ENCODE measurements at regions not wholly inside any gene's neighbourhood (a gene's known extent, or its start where the extent isn't known, plus 50 kb on each side); places are given as distances from the start of the nearest gene placed in this dataset.

GRCh38 chr11:92149996-92150395 lies 74.6 kb upstream of the FAT3 start:
- no peak for DNase-seq (ENCODE audit: low spot score)
- Mint-ChIP-seq H3K27ac (ENCODE audit: unreplicated experiment) (no peak overlapping the region), H3K4me1 (ENCODE audit: low read depth) (peaks cover 2% of the 10 kb centered on the region), H3K9me3 (ENCODE audit: low read depth) (no peaks in the 10 kb centered on the region), H3K4me3 (ENCODE audit: unreplicated experiment) (no peak overlapping the region), H3K27me3 (ENCODE audit: low read depth) (peaks cover 19% of the 10 kb centered on the region), H3K36me3 (ENCODE audit: low read depth) (peaks cover 2% of the 10 kb centered on the region)
- TF ChIP-seq CTCF (IDR thresholded peaks at IDR 0.05) = peak; percentile 46

DNA sequence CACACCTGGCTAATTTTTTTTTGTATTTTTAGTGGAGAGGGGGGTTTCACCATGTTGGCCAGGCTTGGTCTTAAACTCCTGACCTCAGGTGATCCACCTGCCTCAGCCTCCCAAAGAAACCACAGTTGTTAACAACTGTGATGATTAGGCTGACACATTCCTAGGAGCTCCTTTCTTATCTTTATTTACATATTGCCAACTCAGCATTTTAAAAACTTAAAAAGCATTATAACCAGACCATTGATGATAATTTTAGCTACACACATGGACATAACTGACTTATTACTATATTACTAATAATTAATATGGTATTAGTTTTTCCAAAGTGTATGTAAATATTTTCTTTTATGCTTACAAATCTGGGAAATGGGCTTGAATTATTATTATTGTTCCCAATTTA lies 82.9 kb upstream of the FAT3 start:
- Mint-ChIP-seq H3K9me3 (ENCODE audit: low read depth) (no peaks in the 10 kb centered on the region), H3K36me3 (ENCODE audit: low read depth) (peaks cover 2% of the 10 kb centered on the region), H3K4me3 (ENCODE audit: unreplicated experiment) (no peak overlapping the region), H3K4me1 (ENCODE audit: low read depth) (no peaks in the 10 kb centered on the region), H3K27me3 (ENCODE audit: low read depth) (peaks cover 20% of the 10 kb centered on the region), H3K27ac (ENCODE audit: unreplicated experiment) (no peak overlapping the region)
- no peak for DNase-seq (ENCODE audit: low spot score)
- no peak for TF ChIP-seq CTCF (IDR thresholded peaks at IDR 0.05)

- DNase-seq (ENCODE audit: low spot score) = no peak
- Mint-ChIP-seq H3K4me1 (ENCODE audit: low read depth) (no peaks in the 10 kb centered on the region), H3K9me3 (ENCODE audit: low read depth) (no peaks in the 10 kb centered on the region), H3K27ac (ENCODE audit: unreplicated experiment) (no peak overlapping the region), H3K4me3 (ENCODE audit: unreplicated experiment) (no peak overlapping the region), H3K36me3 (ENCODE audit: low read depth) (peaks cover 2% of the 10 kb centered on the region), H3K27me3 (ENCODE audit: low read depth) (peaks cover 21% of the 10 kb centered on the region)
- TF ChIP-seq CTCF (IDR thresholded peaks at IDR 0.05) = no peak
Measured at GRCh38 chr11:92141159-92141558, 83.5 kb upstream of the FAT3 start.

- Mint-ChIP-seq H3K36me3 (ENCODE audit: low read depth) (no peaks in the 10 kb centered on the region), H3K27ac (ENCODE audit: unreplicated experiment) (no peak overlapping the region), H3K27me3 (ENCODE audit: low read depth) (peaks cover 11% of the 10 kb centered on the region), H3K4me1 (ENCODE audit: low read depth) (no peaks in the 10 kb centered on the region), H3K4me3 (ENCODE audit: unreplicated experiment) (no peak overlapping the region), H3K9me3 (ENCODE audit: low read depth) (peaks cover 3% of the 10 kb centered on the region)
- TF ChIP-seq CTCF (IDR thresholded peaks at IDR 0.05) = no peak
- DNase-seq (ENCODE audit: low spot score) = no peak
Measured at GRCh38 chr11:92140021-92140420, 84.6 kb upstream of the FAT3 start.

DNA sequence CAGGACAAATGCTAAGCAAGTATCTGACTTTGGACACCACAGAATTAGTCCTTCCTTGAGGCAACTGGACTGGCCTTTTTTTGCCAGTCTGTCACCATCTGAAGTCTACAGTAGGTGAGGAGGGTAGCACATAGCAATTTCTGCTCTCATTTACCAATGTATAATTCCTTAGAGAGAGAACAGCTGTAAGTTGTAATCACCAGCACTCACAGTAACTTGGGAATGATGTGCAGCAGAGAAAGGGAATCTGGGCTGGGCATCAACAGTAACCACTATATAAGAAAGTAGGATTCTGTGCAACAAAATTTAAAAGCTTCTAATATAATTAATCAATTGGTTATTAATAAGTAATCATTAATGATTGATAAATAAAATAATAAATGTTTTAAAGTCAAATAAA lies 86.3 kb upstream of the FAT3 start:
- H3K27ac Mint-ChIP-seq (ENCODE audit: unreplicated experiment) = no peak overlapping the region
- DNase-seq (ENCODE audit: low spot score) = no peak
- no peaks in the 10 kb centered on the region for H3K36me3 Mint-ChIP-seq (ENCODE audit: low read depth)
- no peak for TF ChIP-seq CTCF (IDR thresholded peaks at IDR 0.05)
- H3K4me1 Mint-ChIP-seq (ENCODE audit: low read depth) = no peaks in the 10 kb centered on the region
- no peak overlapping the region for H3K4me3 Mint-ChIP-seq (ENCODE audit: unreplicated experiment)
- H3K9me3 Mint-ChIP-seq (ENCODE audit: low read depth) = peaks cover 3% of the 10 kb centered on the region
- peaks cover 9% of the 10 kb centered on the region for H3K27me3 Mint-ChIP-seq (ENCODE audit: low read depth)

All from chondrocyte (in vitro differentiated cells).